ENCODE measurements at regions not wholly inside any gene's neighbourhood (a gene's known extent, or its start where the extent isn't known, plus 50 kb on each side); places are given as distances from the start of the nearest gene placed in this dataset.
"Not testable (repeated sequence)": the region's sequence is repeated elsewhere in the genome, so short reads cannot be mapped to it uniquely, and the experiment has no call there.

DNA sequence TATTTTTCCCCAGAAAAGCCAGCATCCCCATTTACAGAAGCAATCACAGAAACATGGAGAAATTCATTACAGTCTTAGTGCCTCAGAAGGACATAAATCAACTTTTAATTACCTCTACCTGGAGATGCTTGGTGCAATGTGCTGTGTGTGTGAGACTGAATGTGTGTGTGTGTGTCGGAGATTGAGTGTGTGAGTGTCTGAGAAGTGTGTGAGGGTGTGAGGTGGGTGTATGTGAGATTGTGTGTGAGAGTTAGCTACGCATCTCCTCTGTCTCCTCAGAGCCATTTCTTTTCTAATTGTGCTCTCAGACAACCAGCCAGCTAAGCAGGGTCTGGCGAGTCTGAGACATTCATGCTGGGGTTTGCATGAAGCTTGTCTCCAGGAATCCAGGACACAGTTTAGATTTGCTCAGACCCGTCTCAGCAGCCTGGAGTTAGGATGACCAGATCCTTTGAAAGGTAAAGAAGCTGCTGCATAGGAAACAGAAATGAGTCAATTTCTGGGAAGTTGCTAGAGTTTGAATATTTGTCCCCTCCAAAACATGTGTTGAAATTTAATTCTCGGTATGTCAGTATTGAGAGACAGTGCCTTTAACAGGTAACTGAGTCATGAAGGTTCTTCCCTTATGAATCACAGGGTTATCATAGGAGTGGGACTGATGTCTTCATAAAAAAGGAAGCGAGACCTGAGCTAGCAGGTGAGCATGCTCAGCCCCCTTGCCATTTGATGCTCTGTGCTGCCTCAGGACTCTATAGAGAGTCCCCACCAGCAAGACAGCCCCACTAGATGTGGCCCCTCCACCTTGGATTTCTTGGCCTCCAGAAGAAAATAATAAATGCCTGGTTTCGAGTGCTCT, 199.0 kb upstream of the PLGLB2 start:
- H3K79me2 ChIP-seq (ENCODE audit: low read length); H3K9me2 ChIP-seq (replicated peaks; ENCODE audit: low read length); H3K4me2 ChIP-seq (ENCODE audit: low read length); H3K27me3 ChIP-seq (ENCODE audit: low read length); intact Hi-C loops (cut with micrococcal nuclease); H3K27ac ChIP-seq (ENCODE audit: low read length); H4K20me1 ChIP-seq (ENCODE audit: low read length); H3K4me1 ChIP-seq (ENCODE audit: insufficient read depth, low read length); CTCF ChIA-PET; H3K4me3 ChIP-seq (ENCODE audit: low read length); H3K9ac ChIP-seq (ENCODE audit: low read length); H2AFZ ChIP-seq (ENCODE audit: low read length); H3F3A ChIP-seq (ENCODE audit: low read length, unreplicated experiment); H3K36me3 ChIP-seq (ENCODE audit: low read depth, low read length); BruUV-seq (replicated peaks); H3K9me3 ChIP-seq (ENCODE audit: low read length); DNase-seq; POLR2A ChIA-PET (ENCODE audit: unreplicated experiment): not testable (repeated sequence)
- ATAC-seq = peak; percentile 49

DNA sequence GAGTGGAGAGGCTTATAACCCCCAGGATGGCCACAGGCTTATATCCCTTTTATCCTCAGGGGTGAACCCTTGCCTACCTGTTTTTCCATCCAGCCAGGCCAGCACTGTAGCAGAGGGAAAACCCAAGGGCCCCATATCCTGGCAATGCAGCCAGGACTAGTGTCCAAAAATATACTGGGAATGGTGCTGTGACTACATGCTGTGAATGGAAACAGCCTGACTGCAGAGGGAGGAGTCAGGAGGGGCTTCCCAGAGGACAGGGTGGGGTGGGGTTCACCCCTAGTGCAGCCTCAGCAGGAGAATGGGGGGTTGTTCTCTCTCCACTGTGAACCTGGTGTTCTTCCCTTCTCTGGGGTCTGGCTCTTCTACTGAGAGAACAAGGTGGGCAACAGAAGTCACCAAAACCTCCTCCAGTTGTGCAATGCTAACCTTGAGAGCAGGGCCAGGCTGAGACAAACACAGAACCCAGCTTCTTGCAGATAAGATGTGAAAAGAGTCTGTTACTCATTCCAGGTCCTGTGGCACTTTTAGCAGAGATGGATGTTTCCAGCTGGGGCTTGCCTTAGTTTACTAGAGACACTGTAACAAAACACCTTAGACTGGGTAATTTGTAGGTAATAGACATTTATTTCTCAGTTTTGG, 198.2 kb upstream of the PLGLB2 start:
- H3K9ac ChIP-seq (ENCODE audit: low read length); H3K9me2 ChIP-seq (replicated peaks; ENCODE audit: low read length); H4K20me1 ChIP-seq (ENCODE audit: low read length); BruUV-seq (replicated peaks); H3K4me2 ChIP-seq (ENCODE audit: low read length); H3K27me3 ChIP-seq (ENCODE audit: low read length); DNase-seq; ATAC-seq; POLR2A ChIA-PET (ENCODE audit: unreplicated experiment); intact Hi-C loops (cut with micrococcal nuclease); H3K79me2 ChIP-seq (ENCODE audit: low read length); H3F3A ChIP-seq (ENCODE audit: low read length, unreplicated experiment); H3K4me1 ChIP-seq (ENCODE audit: insufficient read depth, low read length); H3K9me3 ChIP-seq (ENCODE audit: low read length); H3K27ac ChIP-seq (ENCODE audit: low read length); H3K36me3 ChIP-seq (ENCODE audit: low read depth, low read length); CTCF ChIA-PET; H2AFZ ChIP-seq (ENCODE audit: low read length); H3K4me3 ChIP-seq (ENCODE audit: low read length): not testable (repeated sequence)

DNA sequence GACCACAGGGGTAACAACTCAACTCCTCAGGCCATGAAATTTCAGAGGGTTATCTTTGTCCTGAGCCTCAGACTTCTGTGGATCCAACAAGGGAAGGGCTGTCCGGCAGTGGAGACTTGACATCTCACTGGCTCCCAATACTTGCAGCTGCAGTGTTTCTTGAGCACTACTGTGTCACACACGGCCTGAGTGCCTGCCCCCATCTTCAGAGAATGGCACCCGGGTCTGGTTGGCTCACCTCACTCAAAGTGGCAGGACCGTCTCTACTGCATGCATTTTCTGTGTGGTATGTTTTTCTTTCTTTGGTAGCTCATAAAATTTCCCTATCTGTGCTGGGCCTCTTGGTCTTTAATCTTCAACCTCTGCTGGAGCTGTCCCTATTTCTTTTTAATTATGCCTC, 193.2 kb upstream of the PLGLB2 start:
- H2AFZ ChIP-seq (ENCODE audit: low read length); H3K79me2 ChIP-seq (ENCODE audit: low read length); H3K9me2 ChIP-seq (replicated peaks; ENCODE audit: low read length); H3K27me3 ChIP-seq (ENCODE audit: low read length); H3K4me1 ChIP-seq (ENCODE audit: insufficient read depth, low read length); ATAC-seq; H4K20me1 ChIP-seq (ENCODE audit: low read length); H3K4me2 ChIP-seq (ENCODE audit: low read length); intact Hi-C loops (cut with micrococcal nuclease); H3F3A ChIP-seq (ENCODE audit: low read length, unreplicated experiment); H3K27ac ChIP-seq (ENCODE audit: low read length); H3K36me3 ChIP-seq (ENCODE audit: low read depth, low read length); H3K9ac ChIP-seq (ENCODE audit: low read length); H3K4me3 ChIP-seq (ENCODE audit: low read length); BruUV-seq (replicated peaks); POLR2A ChIA-PET (ENCODE audit: unreplicated experiment); DNase-seq; H3K9me3 ChIP-seq (ENCODE audit: low read length); CTCF ChIA-PET: not testable (repeated sequence)

DNA sequence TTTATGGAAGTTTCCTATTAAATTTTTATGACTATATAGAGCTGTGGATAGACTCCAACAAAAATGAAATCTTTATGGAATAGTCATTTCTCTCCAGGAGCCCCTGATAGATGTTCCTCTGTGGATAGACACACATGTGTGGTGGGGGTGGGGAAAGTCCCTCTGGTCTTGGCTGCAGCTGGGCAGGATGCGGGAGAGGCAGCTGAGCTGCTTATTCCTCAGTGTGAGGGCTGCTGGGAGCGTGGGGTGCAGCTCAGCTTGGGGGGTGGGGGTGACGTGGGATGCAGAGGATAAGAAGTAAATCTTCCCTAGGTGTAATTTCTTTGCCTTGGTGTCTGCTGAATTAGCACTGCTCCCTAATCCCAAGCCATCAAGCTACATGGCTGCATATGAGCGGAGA, 192.8 kb upstream of the PLGLB2 start:
- H2AFZ ChIP-seq (ENCODE audit: low read length); H3F3A ChIP-seq (ENCODE audit: low read length, unreplicated experiment); H3K27ac ChIP-seq (ENCODE audit: low read length); H3K9me2 ChIP-seq (replicated peaks; ENCODE audit: low read length); H3K9ac ChIP-seq (ENCODE audit: low read length); H3K4me3 ChIP-seq (ENCODE audit: low read length); POLR2A ChIA-PET (ENCODE audit: unreplicated experiment); H3K4me2 ChIP-seq (ENCODE audit: low read length); BruUV-seq (replicated peaks); H3K27me3 ChIP-seq (ENCODE audit: low read length); H3K79me2 ChIP-seq (ENCODE audit: low read length); CTCF ChIA-PET; intact Hi-C loops (cut with micrococcal nuclease); H3K4me1 ChIP-seq (ENCODE audit: insufficient read depth, low read length); ATAC-seq; H4K20me1 ChIP-seq (ENCODE audit: low read length); H3K36me3 ChIP-seq (ENCODE audit: low read depth, low read length); DNase-seq; H3K9me3 ChIP-seq (ENCODE audit: low read length): not testable (repeated sequence)

DNA sequence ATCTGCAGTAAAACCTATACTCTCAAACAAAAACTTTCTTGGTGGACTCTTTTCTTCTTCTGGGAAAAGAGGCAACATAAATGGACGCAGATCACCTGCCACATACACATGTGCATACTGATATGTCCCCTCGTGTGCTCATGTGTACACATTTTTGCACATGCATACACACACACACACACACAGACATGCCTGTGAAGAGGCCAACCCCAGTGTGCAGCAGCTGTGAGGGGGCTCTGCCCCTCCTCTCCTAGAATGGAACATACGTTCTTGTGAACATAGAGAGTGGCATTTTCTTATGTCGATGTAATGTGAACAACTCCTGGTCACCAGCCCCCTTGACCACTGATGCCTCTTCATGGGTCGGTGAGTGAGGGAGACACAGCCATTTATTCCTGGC, 188.9 kb upstream of the PLGLB2 start:
- CTCF ChIA-PET; H4K20me1 ChIP-seq (ENCODE audit: low read length); intact Hi-C loops (cut with micrococcal nuclease); H2AFZ ChIP-seq (ENCODE audit: low read length); H3K4me1 ChIP-seq (ENCODE audit: insufficient read depth, low read length); H3K9ac ChIP-seq (ENCODE audit: low read length); H3K79me2 ChIP-seq (ENCODE audit: low read length); H3K27me3 ChIP-seq (ENCODE audit: low read length); H3F3A ChIP-seq (ENCODE audit: low read length, unreplicated experiment); H3K36me3 ChIP-seq (ENCODE audit: low read depth, low read length); BruUV-seq (replicated peaks); ATAC-seq; H3K9me3 ChIP-seq (ENCODE audit: low read length); H3K4me2 ChIP-seq (ENCODE audit: low read length); POLR2A ChIA-PET (ENCODE audit: unreplicated experiment); H3K27ac ChIP-seq (ENCODE audit: low read length); DNase-seq; H3K4me3 ChIP-seq (ENCODE audit: low read length); H3K9me2 ChIP-seq (replicated peaks; ENCODE audit: low read length): not testable (repeated sequence)

DNA sequence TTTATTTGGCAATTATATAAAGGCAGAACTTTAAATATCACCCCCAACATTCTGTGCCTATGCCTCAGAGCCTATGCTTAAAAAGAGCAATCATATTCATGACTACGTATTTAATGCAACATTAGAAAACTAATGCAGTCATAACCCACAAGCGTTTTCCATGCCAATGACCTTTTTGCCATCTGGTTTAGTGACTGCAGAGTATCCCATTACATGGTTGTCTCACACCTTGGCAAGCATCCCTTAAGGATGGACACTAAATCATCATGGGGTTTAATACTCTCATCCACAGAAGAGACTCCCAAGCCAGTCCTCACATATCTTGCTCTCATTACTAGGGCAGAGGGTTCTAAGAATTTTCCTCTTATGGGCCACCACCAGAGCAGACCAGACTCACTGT, 188.2 kb upstream of the PLGLB2 start:
- H3K36me3 ChIP-seq (ENCODE audit: low read depth, low read length); H3K9me3 ChIP-seq (ENCODE audit: low read length); H4K20me1 ChIP-seq (ENCODE audit: low read length); H3K27ac ChIP-seq (ENCODE audit: low read length); H3K27me3 ChIP-seq (ENCODE audit: low read length); H3K9me2 ChIP-seq (replicated peaks; ENCODE audit: low read length); BruUV-seq (replicated peaks); intact Hi-C loops (cut with micrococcal nuclease); H3K79me2 ChIP-seq (ENCODE audit: low read length); H3F3A ChIP-seq (ENCODE audit: low read length, unreplicated experiment); H3K9ac ChIP-seq (ENCODE audit: low read length); H3K4me3 ChIP-seq (ENCODE audit: low read length); POLR2A ChIA-PET (ENCODE audit: unreplicated experiment); H3K4me2 ChIP-seq (ENCODE audit: low read length); H3K4me1 ChIP-seq (ENCODE audit: insufficient read depth, low read length); H2AFZ ChIP-seq (ENCODE audit: low read length); DNase-seq; ATAC-seq; CTCF ChIA-PET: not testable (repeated sequence)

DNA sequence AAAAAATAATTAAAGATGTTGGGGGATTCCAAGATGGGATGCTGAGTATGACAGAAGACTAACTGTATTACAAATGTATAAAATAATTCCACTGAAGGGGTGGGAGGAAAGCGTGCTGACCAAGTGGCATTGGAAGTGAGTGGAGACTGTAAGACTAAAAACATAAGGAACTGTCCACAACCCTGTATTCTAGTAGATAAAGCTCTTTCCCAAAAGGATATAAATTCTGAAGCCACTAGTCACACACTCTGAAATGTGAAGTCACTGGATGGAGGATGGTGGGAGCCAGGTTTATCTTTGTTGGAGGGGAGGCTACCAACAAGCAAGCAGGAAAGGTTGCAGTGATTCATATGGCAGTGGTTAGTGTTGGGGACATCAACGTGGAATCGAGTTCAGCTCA, 182.8 kb upstream of the PLGLB2 start:
- POLR2A ChIA-PET (ENCODE audit: unreplicated experiment); H3K4me1 ChIP-seq (ENCODE audit: insufficient read depth, low read length); H3K4me2 ChIP-seq (ENCODE audit: low read length); H3K79me2 ChIP-seq (ENCODE audit: low read length); H3F3A ChIP-seq (ENCODE audit: low read length, unreplicated experiment); CTCF ChIA-PET; ATAC-seq; DNase-seq; H3K9ac ChIP-seq (ENCODE audit: low read length); H4K20me1 ChIP-seq (ENCODE audit: low read length); intact Hi-C loops (cut with micrococcal nuclease); H3K27ac ChIP-seq (ENCODE audit: low read length); BruUV-seq (replicated peaks); H3K9me2 ChIP-seq (replicated peaks; ENCODE audit: low read length); H2AFZ ChIP-seq (ENCODE audit: low read length); H3K36me3 ChIP-seq (ENCODE audit: low read depth, low read length); H3K27me3 ChIP-seq (ENCODE audit: low read length); H3K4me3 ChIP-seq (ENCODE audit: low read length); H3K9me3 ChIP-seq (ENCODE audit: low read length): not testable (repeated sequence)

All from PC-3 (cell line).